ENCODE measurements at regions not wholly inside any gene's neighbourhood (a gene's known extent, or its start where the extent isn't known, plus 50 kb on each side); places are given as distances from the start of the nearest gene placed in this dataset.

DNA sequence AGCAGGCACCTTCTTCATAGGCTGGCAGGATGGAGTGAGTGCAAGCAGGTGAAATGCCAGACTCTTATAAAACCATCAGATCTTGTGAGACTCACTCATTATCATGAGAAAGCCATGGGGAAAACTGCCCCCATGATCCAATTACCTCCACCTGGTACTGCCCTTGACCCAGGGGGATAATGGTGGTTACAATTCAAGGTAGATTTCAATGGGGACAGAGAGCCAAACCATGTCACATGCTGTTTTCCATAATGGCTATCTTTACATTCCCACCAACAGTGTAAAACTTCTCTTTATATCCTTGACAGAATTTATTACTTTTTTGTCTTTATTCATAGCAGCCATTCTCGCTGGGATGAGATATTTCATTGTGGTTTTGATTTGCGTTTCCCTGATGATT lies 663.0 kb upstream of the AGA start:
- Histone ChIP-seq H3K36me3 (ENCODE audit: control insufficient read depth in 1 of 2, insufficient read depth in 2 of 2, low read length in 2 of 2) (no peaks in the 10 kb centered on the region), H2AFZ (ENCODE audit: insufficient read depth, low read length, poor library complexity) (no peak overlapping the region), H3K9me3 (ENCODE audit: insufficient read depth, low read depth, low read length) (no peaks in the 10 kb centered on the region), H2BK120ac (ENCODE audit: insufficient read depth, low read length, poor library complexity) (no peak overlapping the region), H3K27me3 (ENCODE audit: insufficient read depth, low read length) (no peaks in the 10 kb centered on the region), H4K91ac (ENCODE audit: low read depth, low read length) (no peak overlapping the region), H3K79me2 (ENCODE audit: control insufficient read depth, insufficient read depth, low read length, poor library complexity) (no peaks in the 10 kb centered on the region), H3K4me2 (ENCODE audit: low read length) (no peak overlapping the region), H4K12ac (ENCODE audit: low read depth, low read length) (no peak overlapping the region), H4K8ac (ENCODE audit: low read depth, low read length) (no peak overlapping the region), H3K4me3 (ENCODE audit: low read depth, low read length) (no peak overlapping the region), H3K23ac (ENCODE audit: low read length) (no peak overlapping the region), H3K9ac (ENCODE audit: low read length) (no peak overlapping the region), H3K4ac (ENCODE audit: low read depth, low read length) (no peak overlapping the region), H3K27ac (ENCODE audit: low read depth, low read length) (no peak overlapping the region), H2AK5ac (ENCODE audit: low read length) (no peak overlapping the region), H3K18ac (ENCODE audit: low read length) (no peak overlapping the region), H3K4me1 (ENCODE audit: control insufficient read depth in 1 of 2, insufficient read depth in 2 of 2, low read length in 2 of 2) (no peaks in the 10 kb centered on the region), H3K79me1 (ENCODE audit: low read length) (no peaks in the 10 kb centered on the region), H3K14ac (ENCODE audit: low read length) (no peak overlapping the region), H2BK12ac (ENCODE audit: low read length) (no peak overlapping the region), H2BK5ac (ENCODE audit: low read depth, low read length, poor library complexity) (no peak overlapping the region)
- no peak for DNase-seq
- no CpG with 5 or more reads among the region's 2 CpGs for WGBS (ENCODE audit: extremely low coverage, insufficient coverage, insufficient read length)

DNA sequence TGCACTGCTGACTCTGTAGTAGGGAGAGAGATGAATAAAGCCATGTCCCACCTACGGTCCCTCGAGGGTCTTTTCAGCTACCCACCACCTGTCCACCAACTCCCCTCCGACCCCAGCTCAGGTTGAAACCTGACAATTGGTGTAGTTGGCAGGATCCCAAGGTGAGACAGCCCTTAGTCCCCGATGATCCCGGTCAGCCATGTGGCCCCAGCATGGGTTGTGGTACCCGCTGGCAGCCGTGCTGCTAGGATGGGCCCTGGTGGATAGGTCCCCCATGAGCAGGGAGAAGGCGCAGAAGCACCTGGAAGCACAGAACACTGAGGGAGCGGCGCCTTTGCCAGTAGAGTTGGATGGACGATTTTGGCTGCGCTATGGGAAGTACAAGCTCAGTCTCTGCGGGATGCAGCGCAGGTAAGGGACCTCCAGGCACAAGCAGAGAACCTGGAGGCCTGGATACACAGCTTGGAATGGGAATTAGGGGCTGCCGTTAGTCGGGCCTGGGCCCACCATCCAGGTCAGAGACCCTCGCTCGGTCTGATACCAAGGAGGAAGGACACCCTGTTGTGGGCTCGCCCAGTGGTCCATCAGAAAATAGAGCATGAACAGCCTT lies 694.6 kb upstream of the AGA start:
- Histone ChIP-seq H3K79me2 (ENCODE audit: control insufficient read depth, insufficient read depth, low read length, poor library complexity) (no peaks in the 10 kb centered on the region), H3K27me3 (ENCODE audit: insufficient read depth, low read length) (no peaks in the 10 kb centered on the region), H4K8ac (ENCODE audit: low read depth, low read length) (no peak overlapping the region), H2BK12ac (ENCODE audit: low read length) (no peak overlapping the region), H3K4me1 (ENCODE audit: control insufficient read depth in 1 of 2, insufficient read depth in 2 of 2, low read length in 2 of 2) (no peaks in the 10 kb centered on the region), H2BK5ac (ENCODE audit: low read depth, low read length, poor library complexity) (no peak overlapping the region), H3K36me3 (ENCODE audit: control insufficient read depth in 1 of 2, insufficient read depth in 2 of 2, low read length in 2 of 2) (no peaks in the 10 kb centered on the region), H4K91ac (ENCODE audit: low read depth, low read length) (no peak overlapping the region), H2AFZ (ENCODE audit: insufficient read depth, low read length, poor library complexity) (no peak overlapping the region), H3K18ac (ENCODE audit: low read length) (no peak overlapping the region), H3K27ac (ENCODE audit: low read depth, low read length) (no peak overlapping the region), H2AK5ac (ENCODE audit: low read length) (no peak overlapping the region), H3K23ac (ENCODE audit: low read length) (no peak overlapping the region), H3K4ac (ENCODE audit: low read depth, low read length) (no peak overlapping the region), H3K14ac (ENCODE audit: low read length) (no peak overlapping the region), H2BK120ac (ENCODE audit: insufficient read depth, low read length, poor library complexity) (no peak overlapping the region), H3K9me3 (ENCODE audit: insufficient read depth, low read depth, low read length) (peaks cover 4% of the 10 kb centered on the region), H3K79me1 (ENCODE audit: low read length) (no peaks in the 10 kb centered on the region), H3K4me2 (ENCODE audit: low read length) (no peak overlapping the region), H3K9ac (ENCODE audit: low read length) (no peak overlapping the region), H4K12ac (ENCODE audit: low read depth, low read length) (no peak overlapping the region), H3K4me3 (ENCODE audit: low read depth, low read length) (no peak overlapping the region)
- DNase-seq = no peak
- no CpG with 5 or more reads among the region's 19 CpGs for WGBS (ENCODE audit: extremely low coverage, insufficient coverage, insufficient read length)

DNA sequence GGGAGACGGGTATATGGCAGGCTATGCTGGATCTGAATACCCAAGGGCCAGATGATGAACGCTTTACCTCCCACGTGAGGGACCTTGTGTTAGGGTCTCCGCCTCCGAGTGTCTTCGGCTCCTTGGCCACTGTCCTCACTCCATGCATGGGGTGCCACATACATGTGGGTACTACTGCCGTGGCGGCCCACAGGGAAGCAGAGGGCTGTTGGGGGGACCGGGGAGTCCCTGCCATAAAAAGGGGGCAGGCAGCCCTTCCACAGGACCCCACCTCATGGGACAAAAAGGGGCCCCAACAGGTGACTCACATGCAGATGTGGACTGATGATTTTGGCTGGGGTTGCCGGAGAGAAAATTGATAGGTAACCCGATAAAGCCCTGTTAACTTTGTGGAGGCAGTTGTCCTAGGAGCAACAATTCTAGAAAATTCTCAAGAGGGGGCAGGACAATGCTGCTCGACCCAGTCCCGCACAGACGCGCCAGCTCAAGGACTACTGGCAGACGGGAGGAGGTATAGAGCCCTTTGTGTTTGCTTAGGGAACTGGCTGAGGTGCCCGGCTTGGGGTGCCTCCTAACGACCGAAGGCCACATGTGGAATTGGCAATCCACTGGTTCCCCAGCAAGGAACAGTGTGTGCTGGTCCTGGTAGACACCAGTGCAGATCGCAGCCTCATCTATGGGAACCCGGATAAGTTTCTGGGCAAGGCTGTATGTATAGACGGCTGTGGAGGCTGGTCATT lies 695.7 kb upstream of the AGA start:
- Histone ChIP-seq H2AK5ac (ENCODE audit: low read length) (no peak overlapping the region), H3K14ac (ENCODE audit: low read length) (no peak overlapping the region), H2AFZ (ENCODE audit: insufficient read depth, low read length, poor library complexity) (no peak overlapping the region), H3K9ac (ENCODE audit: low read length) (no peak overlapping the region), H3K23ac (ENCODE audit: low read length) (no peak overlapping the region), H3K27me3 (ENCODE audit: insufficient read depth, low read length) (no peaks in the 10 kb centered on the region), H4K12ac (ENCODE audit: low read depth, low read length) (no peak overlapping the region), H2BK5ac (ENCODE audit: low read depth, low read length, poor library complexity) (no peak overlapping the region), H4K8ac (ENCODE audit: low read depth, low read length) (no peak overlapping the region), H3K79me2 (ENCODE audit: control insufficient read depth, insufficient read depth, low read length, poor library complexity) (no peaks in the 10 kb centered on the region), H2BK12ac (ENCODE audit: low read length) (no peak overlapping the region), H3K4me3 (ENCODE audit: low read depth, low read length) (no peak overlapping the region), H3K36me3 (ENCODE audit: control insufficient read depth in 1 of 2, insufficient read depth in 2 of 2, low read length in 2 of 2) (no peaks in the 10 kb centered on the region), H3K27ac (ENCODE audit: low read depth, low read length) (no peak overlapping the region), H3K79me1 (ENCODE audit: low read length) (no peaks in the 10 kb centered on the region), H3K9me3 (ENCODE audit: insufficient read depth, low read depth, low read length) (peaks cover 4% of the 10 kb centered on the region), H3K4me2 (ENCODE audit: low read length) (no peak overlapping the region), H3K4ac (ENCODE audit: low read depth, low read length) (no peak overlapping the region), H2BK120ac (ENCODE audit: insufficient read depth, low read length, poor library complexity) (no peak overlapping the region), H3K18ac (ENCODE audit: low read length) (no peak overlapping the region), H4K91ac (ENCODE audit: low read depth, low read length) (no peak overlapping the region), H3K4me1 (ENCODE audit: control insufficient read depth in 1 of 2, insufficient read depth in 2 of 2, low read length in 2 of 2) (no peaks in the 10 kb centered on the region)
- no peak for DNase-seq
- WGBS (ENCODE audit: extremely low coverage, insufficient coverage, insufficient read length) = no CpG with 5 or more reads among the region's 22 CpGs

DNA sequence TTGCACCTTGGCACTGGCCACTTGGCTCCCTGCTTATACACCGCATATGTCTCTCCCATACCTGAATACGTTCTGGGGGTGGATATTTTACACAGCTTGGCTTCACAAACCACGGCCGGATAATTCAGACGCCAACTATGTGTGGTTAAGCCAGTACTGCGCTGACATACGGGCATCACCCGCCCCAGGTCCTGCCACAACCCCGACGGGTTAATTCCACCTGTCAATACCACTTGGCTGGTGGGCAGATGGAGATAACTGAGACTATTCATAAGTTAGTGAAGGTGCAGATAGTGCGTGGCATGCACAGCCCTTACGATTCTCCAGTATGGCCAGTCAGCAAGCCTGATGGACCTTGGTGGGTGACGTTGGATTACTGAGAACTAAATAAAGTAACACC lies 696.3 kb upstream of the AGA start:
- H3K27ac ChIP-seq (ENCODE audit: low read depth, low read length) = no peak overlapping the region
- no peak overlapping the region for H2BK5ac ChIP-seq (ENCODE audit: low read depth, low read length, poor library complexity)
- H2AK5ac ChIP-seq (ENCODE audit: low read length) = no peak overlapping the region
- DNase-seq = no peak
- H3K79me1 ChIP-seq (ENCODE audit: low read length) = no peaks in the 10 kb centered on the region
- H3K18ac ChIP-seq (ENCODE audit: low read length) = no peak overlapping the region
- H2BK120ac ChIP-seq (ENCODE audit: insufficient read depth, low read length, poor library complexity) = no peak overlapping the region
- H3K4ac ChIP-seq (ENCODE audit: low read depth, low read length) = no peak overlapping the region
- no peak overlapping the region for H2AFZ ChIP-seq (ENCODE audit: insufficient read depth, low read length, poor library complexity)
- H3K27me3 ChIP-seq (ENCODE audit: insufficient read depth, low read length) = no peaks in the 10 kb centered on the region
- no peak overlapping the region for H3K4me2 ChIP-seq (ENCODE audit: low read length)
- no peak overlapping the region for H3K23ac ChIP-seq (ENCODE audit: low read length)
- no peak overlapping the region for H4K91ac ChIP-seq (ENCODE audit: low read depth, low read length)
- no peaks in the 10 kb centered on the region for H3K36me3 ChIP-seq (ENCODE audit: control insufficient read depth in 1 of 2, insufficient read depth in 2 of 2, low read length in 2 of 2)
- H3K14ac ChIP-seq (ENCODE audit: low read length) = no peak overlapping the region
- WGBS (ENCODE audit: extremely low coverage, insufficient coverage, insufficient read length) = no CpG with 5 or more reads among the region's 13 CpGs
- H3K9me3 ChIP-seq (ENCODE audit: insufficient read depth, low read depth, low read length) = peaks cover 4% of the 10 kb centered on the region
- no peak overlapping the region for H4K8ac ChIP-seq (ENCODE audit: low read depth, low read length)
- no peak overlapping the region for H3K4me3 ChIP-seq (ENCODE audit: low read depth, low read length)
- H3K4me1 ChIP-seq (ENCODE audit: control insufficient read depth in 1 of 2, insufficient read depth in 2 of 2, low read length in 2 of 2) = no peaks in the 10 kb centered on the region
- H4K12ac ChIP-seq (ENCODE audit: low read depth, low read length) = no peak overlapping the region
- no peak overlapping the region for H3K9ac ChIP-seq (ENCODE audit: low read length)
- no peaks in the 10 kb centered on the region for H3K79me2 ChIP-seq (ENCODE audit: control insufficient read depth, insufficient read depth, low read length, poor library complexity)
- no peak overlapping the region for H2BK12ac ChIP-seq (ENCODE audit: low read length)
